Uterus (tissue), 2 donors: ENCODE measurements at regions not wholly inside any gene's neighbourhood (a gene's known extent, or its start where the extent isn't known, plus 50 kb on each side); places are given as distances from the start of the nearest gene placed in this dataset.

Source experiments
- CTCF ChIP-seq, 4 experiments: fragments of 200-600 bp in 2 of 4; fragments of 450-650 bp in 2 of 4; sonication (generic) in 2 of 4; IDR thresholded peaks; one replicate each; pipeline ENCODE4 v1.5.1; 2016 to 2019; ENCODE audit warnings: antibody characterized with exemption in 4 of 4, mild to moderate bottlenecking in 2 of 4, moderate library complexity in 1 of 4
- POLR2A ChIP-seq, 2 donors: fragments of 450-650 bp; IDR thresholded peaks; one replicate each; pipeline ENCODE4 v1.6.1; 2016; ENCODE audit warnings: antibody characterized with exemption in 2 of 2, mild to moderate bottlenecking in 1 of 2, moderate library complexity in 1 of 2

GRCh38 chr5:167348251-167348926 lies 943.1 kb upstream of the WWC1 start:
- TF ChIP-seq CTCF (IDR thresholded peaks at IDR 0.05) = no peak
- no peak for TF ChIP-seq POLR2A (IDR thresholded peaks at IDR 0.05)
